ENCODE measurements at regions not wholly inside any gene's neighbourhood (a gene's known extent, or its start where the extent isn't known, plus 50 kb on each side); places are given as distances from the start of the nearest gene placed in this dataset.

DNA sequence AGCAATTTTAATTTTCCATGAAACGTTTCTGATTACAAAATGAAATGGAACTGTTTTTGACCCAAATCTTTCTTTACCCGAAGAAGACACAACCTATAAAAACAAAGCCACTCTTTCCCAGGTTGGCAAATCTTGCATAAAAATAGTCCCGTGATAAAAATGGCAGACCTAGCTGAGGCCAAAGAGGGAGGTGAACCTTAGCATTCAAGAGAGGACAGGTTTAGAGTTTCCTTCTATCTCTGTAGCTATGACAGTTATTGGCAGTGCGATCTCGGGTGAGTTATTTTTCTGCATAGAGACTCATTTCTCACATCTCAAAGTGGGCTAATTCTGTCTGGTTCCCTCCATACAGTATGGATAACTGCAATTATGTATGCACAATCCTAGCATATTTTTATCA, 241.4 kb downstream of the MAP2K6 start:
- TF ChIP-seq, protein P1, sequence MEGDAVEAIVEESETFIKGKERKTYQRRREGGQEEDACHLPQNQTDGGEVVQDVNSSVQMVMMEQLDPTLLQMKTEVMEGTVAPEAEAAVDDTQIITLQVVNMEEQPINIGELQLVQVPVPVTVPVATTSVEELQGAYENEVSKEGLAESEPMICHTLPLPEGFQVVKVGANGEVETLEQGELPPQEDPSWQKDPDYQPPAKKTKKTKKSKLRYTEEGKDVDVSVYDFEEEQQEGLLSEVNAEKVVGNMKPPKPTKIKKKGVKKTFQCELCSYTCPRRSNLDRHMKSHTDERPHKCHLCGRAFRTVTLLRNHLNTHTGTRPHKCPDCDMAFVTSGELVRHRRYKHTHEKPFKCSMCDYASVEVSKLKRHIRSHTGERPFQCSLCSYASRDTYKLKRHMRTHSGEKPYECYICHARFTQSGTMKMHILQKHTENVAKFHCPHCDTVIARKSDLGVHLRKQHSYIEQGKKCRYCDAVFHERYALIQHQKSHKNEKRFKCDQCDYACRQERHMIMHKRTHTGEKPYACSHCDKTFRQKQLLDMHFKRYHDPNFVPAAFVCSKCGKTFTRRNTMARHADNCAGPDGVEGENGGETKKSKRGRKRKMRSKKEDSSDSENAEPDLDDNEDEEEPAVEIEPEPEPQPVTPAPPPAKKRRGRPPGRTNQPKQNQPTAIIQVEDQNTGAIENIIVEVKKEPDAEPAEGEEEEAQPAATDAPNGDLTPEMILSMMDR (IDR thresholded peaks at IDR 0.05; ENCODE audit: low read depth, low read length), result no peak
- peak overlapping the region; percentile 40 for H3K27ac ChIP-seq (ENCODE audit: low read depth, low read length)
- ChIA-PET POLR2A (interaction anchor here (0.6 to 1.8 kb wide), 7 partner anchors 47 to 482 kb away, joined by 4 to 8 read pairs (median 5); no protein-coding TSS in a partner anchor), CTCF (interaction anchor here (0.5 to 1.9 kb wide), 4 partner anchors 47 to 130 kb away, joined by 3 to 11 read pairs (median 5); no protein-coding TSS in a partner anchor)
- no peak for DNase-seq (ENCODE audit: low read depth, low spot score)
- H3K9me3 ChIP-seq (ENCODE audit: control insufficient read depth, insufficient read depth, low read length), result peaks cover 3% of the 10 kb centered on the region; the same call in 1 of the 2 replicates
- no peak overlapping the region for H3K4me3 ChIP-seq (ENCODE audit: low read depth, low read length)
- peaks cover 4% of the 10 kb centered on the region for H3K27me3 ChIP-seq (ENCODE audit: control insufficient read depth, insufficient read depth, low read length)

DNA sequence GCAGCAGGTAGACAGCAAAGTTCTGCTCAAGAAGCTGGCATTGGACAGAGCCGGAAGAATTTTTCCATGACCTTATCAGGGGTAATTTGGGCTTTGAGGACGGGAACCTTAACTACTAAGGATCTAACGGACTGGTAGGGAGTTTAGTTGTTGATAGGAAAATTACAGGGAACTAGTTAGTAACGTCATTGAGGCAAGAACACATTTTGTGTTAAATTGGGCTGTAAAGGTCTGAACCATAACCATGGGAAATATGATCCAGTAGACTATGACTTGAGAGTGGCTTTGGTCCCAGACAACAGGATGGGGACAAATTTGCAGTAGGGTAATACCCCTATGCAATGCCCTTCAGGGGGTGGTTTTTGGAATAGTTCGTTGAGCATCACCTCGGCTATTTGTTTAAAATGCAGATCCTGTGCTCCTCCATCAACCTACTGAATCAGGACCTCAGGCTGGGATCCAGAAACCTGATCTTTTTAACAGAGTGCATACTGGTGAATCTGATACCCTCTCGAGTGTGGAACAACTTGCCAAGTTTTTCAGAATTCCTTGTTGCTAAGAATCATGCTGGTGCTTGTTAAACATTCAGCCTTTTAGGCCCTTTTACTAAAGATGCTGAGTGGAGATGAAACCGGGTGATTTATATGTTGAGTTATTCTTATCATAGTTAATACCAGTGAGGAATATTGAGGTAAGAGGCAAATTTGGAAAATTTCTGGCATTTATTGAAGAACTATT, 255.1 kb downstream of the MAP2K6 start:
- CTCF ChIA-PET, result interaction anchor here (1.4 kb wide), 1 partner anchor 62 kb away, joined by 4 read pairs; no protein-coding TSS in a partner anchor
- peak; percentile 16 for DNase-seq (ENCODE audit: low read depth, low spot score)
- Histone ChIP-seq H3K27me3 (ENCODE audit: control insufficient read depth, insufficient read depth, low read length) (no peaks in the 10 kb centered on the region), H3K9me3 (ENCODE audit: control insufficient read depth, insufficient read depth, low read length) (no peaks in the 10 kb centered on the region), H3K4me3 (ENCODE audit: low read depth, low read length) (no peak overlapping the region), H3K27ac (ENCODE audit: low read depth, low read length) (no peak overlapping the region)
- POLR2A ChIA-PET, result no interaction called here
- TF ChIP-seq, protein P1 (IDR thresholded peaks at IDR 0.05; ENCODE audit: low read depth, low read length), result no peak

DNA sequence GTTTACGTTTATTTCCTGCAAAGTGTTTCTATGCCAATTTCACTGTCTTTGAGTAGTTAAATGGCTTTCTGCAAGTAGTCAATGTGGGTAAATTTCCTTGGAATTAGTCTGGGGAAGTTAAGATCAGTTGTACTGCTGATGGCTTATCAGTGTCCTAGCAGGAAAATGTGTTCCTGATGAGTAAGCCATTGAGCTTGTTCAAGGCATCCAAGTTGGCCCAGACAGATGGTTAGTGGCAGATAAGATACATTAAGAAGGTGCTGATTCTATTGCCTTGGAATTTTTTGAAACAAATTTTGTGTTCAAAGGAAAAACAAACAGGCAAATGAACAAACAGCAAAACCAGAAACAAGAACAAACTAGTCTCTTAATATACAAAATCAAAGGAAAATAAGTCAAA, 258.4 kb downstream of the MAP2K6 start:
- CTCF ChIA-PET, result interaction anchor here (1.4 kb wide), 1 partner anchor 66 kb away, joined by 3 read pairs; no protein-coding TSS in a partner anchor
- POLR2A ChIA-PET, result no interaction called here
- H3K9me3 ChIP-seq (ENCODE audit: control insufficient read depth, insufficient read depth, low read length), result no peaks in the 10 kb centered on the region

DNA sequence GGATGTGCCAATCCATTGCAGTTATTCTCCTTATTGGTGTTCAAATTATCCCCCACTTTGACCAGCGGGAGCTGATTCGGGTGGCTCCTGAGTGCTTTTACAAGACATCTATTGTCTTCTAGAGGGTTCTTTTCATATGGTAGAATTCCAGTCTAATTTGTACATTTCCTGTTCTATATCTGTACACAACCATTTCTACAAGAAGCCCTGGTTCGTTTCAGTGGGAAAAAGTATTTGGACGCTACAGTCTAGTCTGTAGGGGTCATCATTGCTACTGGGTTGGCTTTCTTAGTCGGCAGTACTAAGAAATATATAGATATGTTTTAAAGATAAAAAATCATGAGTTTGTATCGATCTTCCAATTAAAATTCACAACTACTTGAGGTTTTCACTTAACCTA, 262.6 kb downstream of the MAP2K6 start:
- Histone ChIP-seq H3K9me3 (ENCODE audit: control insufficient read depth, insufficient read depth, low read length) (no peaks in the 10 kb centered on the region), H3K27ac (ENCODE audit: low read depth, low read length) (no peak overlapping the region), H3K27me3 (ENCODE audit: control insufficient read depth, insufficient read depth, low read length) (no peaks in the 10 kb centered on the region), H3K4me3 (ENCODE audit: low read depth, low read length) (no peak overlapping the region)
- DNase-seq (ENCODE audit: low read depth, low spot score), result no peak
- POLR2A ChIA-PET, result no interaction called here
- CTCF ChIA-PET, result no interaction called here
- TF ChIP-seq, protein P1 (IDR thresholded peaks at IDR 0.05; ENCODE audit: low read depth, low read length), result 0 out of 2 replicates have a peak, but pooled peaks have one; percentile 6

More for the DNA sequence above, 258.4 kb downstream of the MAP2K6 start:
- TF ChIP-seq, protein P1 (IDR thresholded peaks at IDR 0.05; ENCODE audit: low read depth, low read length), result no peak
- Histone ChIP-seq H3K27me3 (ENCODE audit: control insufficient read depth, insufficient read depth, low read length) (no peaks in the 10 kb centered on the region), H3K4me3 (ENCODE audit: low read depth, low read length) (no peak overlapping the region), H3K27ac (ENCODE audit: low read depth, low read length) (no peak overlapping the region)
- DNase-seq (ENCODE audit: low read depth, low spot score), result no peak

DNA sequence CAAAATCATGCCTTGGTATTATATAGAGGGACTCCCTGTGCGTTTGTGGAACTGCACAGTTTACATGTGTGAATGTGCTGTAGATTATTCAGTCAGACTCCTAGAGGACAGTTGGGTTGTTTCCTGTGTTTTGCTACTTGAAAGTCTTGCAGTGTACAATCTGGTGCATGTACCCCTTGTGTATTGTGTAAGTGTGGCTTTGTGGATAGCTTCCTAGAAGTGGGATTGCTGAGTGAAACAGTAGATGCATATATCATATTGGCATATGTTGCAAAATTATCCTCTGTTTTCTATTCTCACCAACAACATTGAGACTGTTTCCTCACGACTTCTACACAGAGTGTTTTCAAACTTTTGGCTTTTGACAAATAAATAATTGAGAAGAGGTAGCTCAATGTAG, 263.7 kb downstream of the MAP2K6 start:
- TF ChIP-seq, protein P1 (IDR thresholded peaks at IDR 0.05; ENCODE audit: low read depth, low read length), result no peak
- H3K4me3 ChIP-seq (ENCODE audit: low read depth, low read length), result no peak overlapping the region
- H3K9me3 ChIP-seq (ENCODE audit: control insufficient read depth, insufficient read depth, low read length), result no peaks in the 10 kb centered on the region
- H3K27ac ChIP-seq (ENCODE audit: low read depth, low read length), result no peak overlapping the region
- ChIA-PET POLR2A (no interaction called here), CTCF (interaction anchor here (0.6 kb wide), 1 partner anchor 874 kb away, joined by 4 read pairs; no protein-coding TSS in a partner anchor)
- no peaks in the 10 kb centered on the region for H3K27me3 ChIP-seq (ENCODE audit: control insufficient read depth, insufficient read depth, low read length)
- DNase-seq (ENCODE audit: low read depth, low spot score), result no peak

Measured in AG04450 (cell line).